ENCODE measurements at regions not wholly inside any gene's neighbourhood (a gene's known extent, or its start where the extent isn't known, plus 50 kb on each side); places are given as distances from the start of the nearest gene placed in this dataset.
"Not testable (repeated sequence)": the region's sequence is repeated elsewhere in the genome, so short reads cannot be mapped to it uniquely, and the experiment has no call there.

- no peak overlapping the region for H3K4me3 ChIP-seq (ENCODE audit: insufficient read depth, low read depth, low read length)
- H3K27me3 ChIP-seq (ENCODE audit: control insufficient read depth, insufficient read depth, low read length), result peaks cover 2% of the 10 kb centered on the region; the same call in 1 of the 2 replicates
- DNase-seq, result no peak
Measured at GRCh38 chr1:157313240-157313807, 175.1 kb upstream of the ETV3 start.

DNA sequence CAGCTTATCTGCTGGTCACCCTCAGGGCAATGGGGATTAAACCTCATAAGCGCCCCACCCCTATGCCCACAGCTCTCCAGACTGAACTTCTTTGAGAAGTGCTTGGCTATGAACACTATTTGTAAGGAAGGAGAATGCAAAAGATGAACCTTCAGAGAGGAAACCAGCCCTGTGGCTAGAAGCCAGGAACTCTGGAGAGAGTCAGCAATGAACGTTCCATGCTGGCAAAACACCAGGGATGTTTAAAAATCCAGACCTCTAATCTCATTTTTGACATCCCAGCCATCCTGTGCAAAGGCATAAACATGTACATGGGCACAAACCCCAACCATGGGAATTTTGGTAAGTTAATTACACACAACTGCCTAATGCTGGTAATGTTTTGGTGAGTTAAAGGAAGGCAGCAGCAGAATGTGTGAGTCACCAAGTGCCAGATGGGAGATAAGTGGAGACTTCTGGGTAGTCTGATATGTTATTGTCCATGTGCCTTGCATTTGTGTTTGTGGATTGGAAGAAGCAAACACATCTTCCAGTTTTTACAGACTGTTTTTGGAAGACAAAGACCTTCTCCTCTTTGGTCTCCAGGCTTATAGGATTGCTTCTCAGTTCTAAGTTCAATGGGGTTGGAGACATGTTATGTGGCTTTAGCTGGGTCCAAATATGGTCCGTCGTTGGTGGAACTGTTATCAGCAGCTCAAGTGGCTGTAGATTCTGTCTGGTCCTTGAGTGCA is 174.1 kb upstream of the ETV3 start:
- Histone ChIP-seq H3K27me3 (ENCODE audit: control insufficient read depth, insufficient read depth, low read length) (peaks cover 2% of the 10 kb centered on the region; the same call in 1 of the 2 replicates), H3K36me3 (replicated peaks; ENCODE audit: control insufficient read depth, insufficient read depth, low read length) (no peaks in the 10 kb centered on the region), H3K4me3 (ENCODE audit: insufficient read depth, low read depth, low read length) (no peak overlapping the region)
- DNase-seq, result no peak

More at GRCh38 chr1:157313240-157313807, 175.1 kb upstream of the ETV3 start:
- no peaks in the 10 kb centered on the region for H3K36me3 ChIP-seq (replicated peaks; ENCODE audit: control insufficient read depth, insufficient read depth, low read length)

- Histone ChIP-seq H3K27me3 (ENCODE audit: control insufficient read depth, insufficient read depth, low read length) (peaks cover 2% of the 10 kb centered on the region; the same call in 1 of the 2 replicates), H3K36me3 (replicated peaks; ENCODE audit: control insufficient read depth, insufficient read depth, low read length) (no peaks in the 10 kb centered on the region), H3K4me3 (ENCODE audit: insufficient read depth, low read depth, low read length) (no peak overlapping the region)
- DNase-seq, result no peak
Measured at GRCh38 chr1:157311730-157312081, 173.5 kb upstream of the ETV3 start.

DNA sequence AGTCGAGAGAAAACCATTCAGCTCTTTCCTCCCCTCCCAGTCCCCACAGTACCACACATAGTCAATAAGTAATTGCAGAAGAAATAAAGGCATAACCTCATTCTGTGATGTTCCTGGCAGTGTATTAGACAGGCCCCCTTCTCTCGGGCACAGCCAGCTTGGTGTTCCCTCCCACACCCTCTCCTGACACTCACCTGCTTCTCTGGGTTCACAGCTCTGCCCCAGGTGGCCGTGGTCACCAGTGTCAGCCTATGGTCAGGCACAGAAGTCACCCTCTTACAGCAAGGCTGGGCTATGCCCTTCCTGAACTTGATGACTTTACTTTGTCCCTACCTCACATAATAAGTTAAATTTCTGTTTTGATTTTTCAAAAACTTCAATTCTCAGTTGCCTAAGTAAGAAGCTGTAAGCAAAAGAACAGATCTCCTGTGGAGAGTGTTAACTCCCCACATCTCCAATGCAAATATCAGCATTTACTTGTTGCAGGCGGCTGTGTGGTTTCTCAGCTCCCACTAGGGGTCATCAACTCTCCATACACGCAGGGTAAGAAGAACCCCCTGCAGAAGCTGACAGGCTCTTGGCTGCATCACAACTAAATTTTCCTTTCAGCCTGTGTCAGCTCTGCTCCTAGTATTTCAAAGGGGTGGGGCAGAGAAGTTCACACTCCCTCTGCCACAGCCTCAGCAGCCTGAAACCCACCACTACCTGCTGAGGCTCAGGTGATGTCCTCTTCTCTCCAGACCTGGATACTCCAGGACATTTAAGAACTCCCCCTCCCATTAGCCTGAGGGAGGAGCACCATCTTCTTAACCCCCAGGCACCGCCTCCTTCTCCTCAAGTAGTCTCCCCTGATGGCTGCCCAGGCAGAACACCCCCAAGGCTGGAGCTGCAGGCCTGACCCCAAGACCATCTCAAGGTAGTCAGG is 172.9 kb upstream of the ETV3 start:
- peak; percentile 57 for DNase-seq
- not testable (repeated sequence) for H3K4me3 ChIP-seq (ENCODE audit: insufficient read depth, low read depth, low read length); H3K27me3 ChIP-seq (ENCODE audit: control insufficient read depth, insufficient read depth, low read length); H3K36me3 ChIP-seq (replicated peaks; ENCODE audit: control insufficient read depth, insufficient read depth, low read length)

DNA sequence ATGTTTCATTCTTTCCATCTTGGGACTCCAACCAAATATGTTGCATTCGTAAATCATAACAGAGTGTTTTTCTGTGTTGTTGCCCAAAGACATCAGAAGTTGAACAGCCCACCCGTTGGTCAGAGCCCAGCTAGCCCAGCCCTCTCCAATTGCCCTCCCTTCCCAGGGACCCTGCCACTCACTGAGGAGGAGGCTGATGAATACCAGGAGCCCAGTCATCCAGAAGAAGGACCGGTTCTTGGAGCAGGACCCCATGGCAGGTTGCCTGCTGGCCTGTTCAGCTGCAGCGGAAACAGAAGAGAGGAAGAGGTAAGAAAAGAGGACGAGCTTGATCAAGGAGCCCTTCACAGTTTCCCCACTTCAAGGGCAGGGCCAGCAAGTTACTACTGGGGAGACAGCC is 172.2 kb upstream of the ETV3 start:
- H3K36me3 ChIP-seq (replicated peaks; ENCODE audit: control insufficient read depth, insufficient read depth, low read length), result no peaks in the 10 kb centered on the region
- peaks cover 2% of the 10 kb centered on the region; the same call in 1 of the 2 replicates for H3K27me3 ChIP-seq (ENCODE audit: control insufficient read depth, insufficient read depth, low read length)
- DNase-seq, result no peak
- H3K4me3 ChIP-seq (ENCODE audit: insufficient read depth, low read depth, low read length), result no peak overlapping the region

GRCh38 chr1:157307491-157307890 is 169.3 kb upstream of the ETV3 start:
- DNase-seq, result no peak
- Histone ChIP-seq H3K36me3 (replicated peaks; ENCODE audit: control insufficient read depth, insufficient read depth, low read length) (no peaks in the 10 kb centered on the region), H3K27me3 (ENCODE audit: control insufficient read depth, insufficient read depth, low read length) (peaks cover 2% of the 10 kb centered on the region; the same call in 1 of the 2 replicates), H3K4me3 (ENCODE audit: insufficient read depth, low read depth, low read length) (no peak overlapping the region)

DNA sequence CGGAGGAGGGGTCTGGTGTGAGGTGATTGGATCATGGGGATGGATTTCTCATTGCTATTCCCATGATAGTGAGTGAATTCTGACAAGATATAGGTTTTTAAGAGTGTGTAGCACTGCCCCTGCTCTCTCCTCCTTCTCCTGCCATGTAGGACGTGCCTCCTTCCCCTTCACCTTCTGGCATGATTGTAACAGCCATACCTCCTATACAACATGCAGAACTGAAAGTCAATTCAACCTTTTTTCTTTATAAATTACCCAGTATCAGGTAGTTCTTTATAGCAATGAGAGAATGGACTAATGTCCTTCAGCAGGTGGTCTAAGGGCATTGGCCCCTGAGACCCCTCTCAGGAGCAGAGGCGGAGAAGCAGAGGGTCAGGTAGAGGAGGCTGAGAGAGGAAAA is 168.7 kb upstream of the ETV3 start:
- DNase-seq, result no peak
- Histone ChIP-seq H3K27me3 (ENCODE audit: control insufficient read depth, insufficient read depth, low read length) (peaks cover 2% of the 10 kb centered on the region; the same call in 1 of the 2 replicates), H3K36me3 (replicated peaks; ENCODE audit: control insufficient read depth, insufficient read depth, low read length) (no peaks in the 10 kb centered on the region), H3K4me3 (ENCODE audit: insufficient read depth, low read depth, low read length) (no peak overlapping the region)

- no peak for DNase-seq
- peaks cover 2% of the 10 kb centered on the region; the same call in 1 of the 2 replicates for H3K27me3 ChIP-seq (ENCODE audit: control insufficient read depth, insufficient read depth, low read length)
- H3K4me3 ChIP-seq (ENCODE audit: insufficient read depth, low read depth, low read length), result no peak overlapping the region
- no peaks in the 10 kb centered on the region for H3K36me3 ChIP-seq (replicated peaks; ENCODE audit: control insufficient read depth, insufficient read depth, low read length)
Measured at GRCh38 chr1:157304271-157304670, 166.1 kb upstream of the ETV3 start.

- Histone ChIP-seq H3K4me3 (ENCODE audit: insufficient read depth, low read depth, low read length) (no peak overlapping the region), H3K36me3 (replicated peaks; ENCODE audit: control insufficient read depth, insufficient read depth, low read length) (no peaks in the 10 kb centered on the region)
- DNase-seq, result no peak
Measured at GRCh38 chr1:157302724-157303123, 164.5 kb upstream of the ETV3 start.

DNA sequence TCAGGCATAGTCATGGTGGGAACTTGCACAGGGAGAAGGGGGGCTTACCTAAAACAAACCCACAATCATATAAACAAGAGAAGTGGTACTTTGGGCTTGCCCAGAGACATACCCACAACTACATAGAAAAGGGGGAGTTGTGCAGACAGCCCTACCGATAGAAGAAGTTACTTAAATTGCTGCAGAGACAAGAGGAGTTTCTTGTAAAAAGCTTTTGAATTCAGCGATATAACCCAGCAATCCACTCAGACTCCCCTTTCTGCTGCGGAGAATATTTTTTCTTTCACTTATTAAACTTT is 164.0 kb upstream of the ETV3 start:
- H3K36me3 ChIP-seq (replicated peaks; ENCODE audit: control insufficient read depth, insufficient read depth, low read length), result no peaks in the 10 kb centered on the region
- DNase-seq, result no peak
- no peaks in the 10 kb centered on the region; the same call in 1 of the 2 replicates for H3K27me3 ChIP-seq (ENCODE audit: control insufficient read depth, insufficient read depth, low read length)
- no peak overlapping the region for H3K4me3 ChIP-seq (ENCODE audit: insufficient read depth, low read depth, low read length)

More at GRCh38 chr1:157302724-157303123, 164.5 kb upstream of the ETV3 start:
- no peaks in the 10 kb centered on the region; the same call in 1 of the 2 replicates for H3K27me3 ChIP-seq (ENCODE audit: control insufficient read depth, insufficient read depth, low read length)

DNA sequence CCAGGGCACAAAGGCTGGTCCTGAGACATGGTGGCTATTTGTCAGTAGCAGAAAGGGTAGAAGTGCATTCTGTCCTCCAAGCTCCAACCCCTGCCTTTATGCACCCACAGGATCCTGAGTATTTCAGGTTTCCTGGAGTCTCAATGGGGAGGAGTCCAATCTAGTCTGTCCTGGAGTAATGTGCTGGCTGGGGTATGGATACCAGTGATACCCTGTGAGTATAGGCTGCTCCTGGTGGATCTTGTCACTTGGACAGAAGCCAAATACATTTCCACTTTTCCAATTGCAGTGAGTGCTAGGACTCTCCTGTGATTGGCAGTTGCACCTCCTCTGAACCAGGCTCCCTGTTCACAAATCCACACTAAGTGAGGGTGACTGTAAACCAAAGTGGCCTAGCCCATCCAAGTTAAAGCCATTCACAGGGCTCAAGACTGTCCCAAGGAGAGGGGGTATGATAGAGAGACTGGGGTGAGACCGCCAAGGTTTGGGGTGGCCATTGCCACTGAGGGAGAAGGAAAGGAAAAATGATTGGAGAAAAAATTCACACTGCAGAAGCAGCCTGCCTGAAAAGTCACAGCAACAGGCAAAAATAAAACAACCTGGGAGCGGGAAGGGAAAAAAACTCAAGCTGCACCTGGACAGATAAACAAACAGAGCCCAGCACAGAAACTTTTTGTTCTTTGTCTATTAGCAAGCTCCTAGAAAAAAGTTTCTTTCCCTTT is 163.4 kb upstream of the ETV3 start:
- Histone ChIP-seq H3K27me3 (ENCODE audit: control insufficient read depth, insufficient read depth, low read length) (no peaks in the 10 kb centered on the region; the same call in 1 of the 2 replicates), H3K4me3 (ENCODE audit: insufficient read depth, low read depth, low read length) (no peak overlapping the region), H3K36me3 (replicated peaks; ENCODE audit: control insufficient read depth, insufficient read depth, low read length) (no peaks in the 10 kb centered on the region)
- DNase-seq, result no peak

DNA sequence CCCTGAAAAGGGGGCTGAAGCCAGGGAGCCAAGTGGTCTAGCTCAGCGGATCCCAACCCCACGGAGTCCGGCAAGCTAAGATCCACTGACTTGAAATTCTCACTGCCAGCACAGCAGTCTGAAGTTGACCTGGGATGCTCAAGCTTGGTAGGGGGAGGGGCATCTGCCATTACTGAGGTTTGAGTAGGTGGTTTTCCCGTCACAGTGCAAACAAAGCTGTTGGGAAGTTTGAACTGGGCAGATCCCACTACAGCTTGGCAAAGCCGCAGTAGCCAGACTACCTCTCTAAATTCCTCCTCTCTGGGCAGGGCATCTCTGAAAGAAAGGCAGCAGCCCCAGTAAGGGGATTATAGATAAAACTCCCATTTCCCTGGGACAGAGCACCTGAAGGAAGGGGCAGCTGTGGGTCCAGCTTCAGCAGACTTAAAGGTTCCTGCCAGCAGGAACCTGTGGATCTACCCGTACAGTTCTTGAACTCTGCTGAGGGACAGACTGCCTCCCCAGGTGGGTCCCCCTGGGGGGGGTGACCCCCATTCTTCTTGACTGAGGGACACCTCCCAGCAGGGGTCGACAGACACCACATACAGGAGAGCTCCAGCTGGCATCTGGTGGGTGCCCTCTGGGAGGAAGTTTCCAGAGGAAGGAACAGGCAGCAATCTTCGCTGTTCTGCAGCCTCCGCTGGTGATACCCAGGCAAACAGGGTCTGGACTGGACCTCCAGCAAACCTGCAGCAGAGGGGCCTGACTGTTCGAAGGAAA is 156.4 kb upstream of the ETV3 start:
- not testable (repeated sequence) for H3K36me3 ChIP-seq (replicated peaks; ENCODE audit: control insufficient read depth, insufficient read depth, low read length); H3K4me3 ChIP-seq (ENCODE audit: insufficient read depth, low read depth, low read length); H3K27me3 ChIP-seq (ENCODE audit: control insufficient read depth, insufficient read depth, low read length); DNase-seq

GRCh38 chr1:157292809-157293564 is 154.8 kb upstream of the ETV3 start:
- H3K36me3 ChIP-seq (replicated peaks; ENCODE audit: control insufficient read depth, insufficient read depth, low read length), result no peaks in the 10 kb centered on the region
- DNase-seq, result no peak
- H3K27me3 ChIP-seq (ENCODE audit: control insufficient read depth, insufficient read depth, low read length), result peaks cover 3% of the 10 kb centered on the region; the same call in 1 of the 2 replicates
- H3K4me3 ChIP-seq (ENCODE audit: insufficient read depth, low read depth, low read length), result no peak overlapping the region
